ENCODE measurements at regions not wholly inside any gene's neighbourhood (a gene's known extent, or its start where the extent isn't known, plus 50 kb on each side); places are given as distances from the start of the nearest gene placed in this dataset.

- TF ChIP-seq ZNF263 (CRISPR knock-in tag; IDR thresholded peaks at IDR 0.05) (no peak), ZMYM2 (CRISPR knock-in tag; IDR thresholded peaks at IDR 0.05) (peak; percentile 24; the same call in 1 of the 2 replicates), KLF6 (CRISPR knock-in tag; IDR thresholded peaks at IDR 0.05) (peak; percentile 35; the same call in 1 of the 2 replicates), ZC3H4 (CRISPR knock-in tag; IDR thresholded peaks at IDR 0.05; ENCODE audit: borderline replicate concordance) (no peak), ATAD3A (CRISPR knock-in tag; IDR thresholded peaks at IDR 0.05) (no peak), ZNF646 (CRISPR knock-in tag; IDR thresholded peaks at IDR 0.05) (no peak), ZNF713 (CRISPR knock-in tag; IDR thresholded peaks at IDR 0.05) (no peak), RARG (CRISPR knock-in tag; IDR thresholded peaks at IDR 0.05; ENCODE audit: low read depth) (no peak), SMARCC2 (IDR thresholded peaks at IDR 0.05) (no peak), NFKB2 (CRISPR knock-in tag; IDR thresholded peaks at IDR 0.05; ENCODE audit: borderline replicate concordance) (no peak), SMARCE1 (IDR thresholded peaks at IDR 0.05; ENCODE audit: borderline replicate concordance) (no peak), MXI1 (IDR thresholded peaks at IDR 0.05; ENCODE audit: borderline replicate concordance, low read depth, low read length) (no peak), REPIN1 (CRISPR knock-in tag; IDR thresholded peaks at IDR 0.05; ENCODE audit: borderline replicate concordance, low read depth) (peak; percentile 39; the same call in 1 of the 2 replicates), MTF2 (CRISPR knock-in tag; IDR thresholded peaks at IDR 0.05; ENCODE audit: borderline replicate concordance) (no peak), EED (CRISPR knock-in tag; IDR thresholded peaks at IDR 0.05) (no peak), ZNF547 (CRISPR knock-in tag; IDR thresholded peaks at IDR 0.05) (no peak), HNRNPLL (IDR thresholded peaks at IDR 0.05; ENCODE audit: low read depth, low read length, poor library complexity, severe bottlenecking) (no peak), LBX2 (CRISPR knock-in tag; IDR thresholded peaks at IDR 0.05; ENCODE audit: borderline replicate concordance) (no peak), E2F1 (CRISPR knock-in tag; IDR thresholded peaks at IDR 0.05) (no peak), MAFK (conservative IDR thresholded peaks at IDR 0.05 in 1 of 2, IDR thresholded peaks at IDR 0.05 in 1 of 2; ENCODE audit: low read length in 2 of 2) (no peak), ZNF552 (CRISPR knock-in tag; IDR thresholded peaks at IDR 0.05; ENCODE audit: borderline replicate concordance) (no peak), ZNF510 (CRISPR knock-in tag; IDR thresholded peaks at IDR 0.05; ENCODE audit: low read depth) (no peak), FOXC1 (CRISPR knock-in tag; IDR thresholded peaks at IDR 0.05; ENCODE audit: borderline replicate concordance) (peak; percentile 29; the same call in 1 of the 2 replicates), JDP2 (CRISPR knock-in tag; IDR thresholded peaks at IDR 0.05; ENCODE audit: borderline replicate concordance) (no peak)
Observed at GRCh38 chr3:177499779-177500423, 302.6 kb upstream of the TBL1XR1 start (continued).
